HG03520 (cell line): ENCODE measurements at regions not wholly inside any gene's neighbourhood (a gene's known extent, or its start where the extent isn't known, plus 50 kb on each side); places are given as distances from the start of the nearest gene placed in this dataset.
"Not testable (repeated sequence)": the region's sequence is repeated elsewhere in the genome, so short reads cannot be mapped to it uniquely, and the experiment has no call there.

Experiments used
- ATAC-seq: cut with Tn5 transposase; IDR thresholded peaks from one replicate; pipeline ENCODE4 v1.9.1; 2021; ENCODE audit warnings: mild to moderate bottlenecking, moderate library complexity; ENCODE audit not compliant: unreplicated experiment

DNA sequence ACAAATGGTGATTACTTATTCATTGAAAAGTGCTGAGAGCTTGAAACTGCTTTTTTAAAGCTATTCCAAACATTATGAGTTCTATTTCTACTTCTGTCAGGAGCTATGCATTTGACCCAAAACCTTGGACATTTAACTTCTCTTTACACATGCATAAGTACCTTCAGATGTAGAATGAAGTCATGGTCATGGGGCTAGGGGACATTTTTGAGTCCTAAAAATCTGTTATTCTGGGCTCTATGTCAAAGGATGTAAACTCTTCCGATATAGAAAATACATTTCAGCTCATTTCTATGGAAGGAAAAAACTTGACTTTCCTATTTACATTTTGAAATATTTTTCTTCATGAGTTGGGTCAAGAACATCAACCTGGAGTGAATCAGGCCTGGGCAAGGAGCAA lies 179.5 kb upstream of the CXCL12 start:
- ATAC-seq, result no peak

DNA sequence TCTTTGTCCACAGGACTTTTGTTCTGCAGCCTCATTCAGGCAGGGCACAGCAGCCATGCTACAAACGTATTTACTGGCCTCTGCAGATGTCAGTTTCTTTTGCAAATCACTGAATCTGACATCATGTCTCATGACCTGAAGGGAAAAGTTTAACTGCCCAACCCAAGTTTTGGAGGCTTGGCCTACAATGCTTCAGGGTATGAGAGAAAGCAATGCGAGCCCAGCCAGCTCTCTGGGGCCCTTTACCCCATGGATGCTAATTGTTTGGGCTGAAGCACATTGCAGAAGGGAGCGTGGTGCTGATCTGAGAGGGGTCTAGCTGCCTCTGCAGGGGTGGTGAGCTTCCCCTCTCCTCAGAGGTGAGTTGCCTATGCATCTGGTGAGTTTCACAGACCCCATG lies 179.9 kb upstream of the CXCL12 start:
- ATAC-seq, result no peak

DNA sequence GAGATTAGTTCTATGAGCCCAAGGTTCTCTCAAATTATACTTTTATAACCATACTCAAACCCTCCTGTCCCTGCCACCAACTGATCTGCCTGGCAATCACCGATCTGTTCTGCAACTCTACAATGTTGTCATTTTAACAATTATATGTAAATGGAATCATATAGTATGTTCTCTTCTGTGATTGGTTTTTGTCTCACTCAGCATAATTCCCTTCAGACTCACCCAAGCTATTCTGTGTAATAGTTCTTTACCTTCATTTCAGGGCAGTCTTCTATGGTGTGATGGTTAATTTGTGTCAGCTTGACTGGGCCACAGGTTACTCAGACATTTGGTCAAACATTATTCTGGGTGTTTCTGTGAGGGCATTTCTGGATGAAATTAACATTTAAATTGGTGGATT lies 181.9 kb upstream of the CXCL12 start:
- no peak for ATAC-seq

DNA sequence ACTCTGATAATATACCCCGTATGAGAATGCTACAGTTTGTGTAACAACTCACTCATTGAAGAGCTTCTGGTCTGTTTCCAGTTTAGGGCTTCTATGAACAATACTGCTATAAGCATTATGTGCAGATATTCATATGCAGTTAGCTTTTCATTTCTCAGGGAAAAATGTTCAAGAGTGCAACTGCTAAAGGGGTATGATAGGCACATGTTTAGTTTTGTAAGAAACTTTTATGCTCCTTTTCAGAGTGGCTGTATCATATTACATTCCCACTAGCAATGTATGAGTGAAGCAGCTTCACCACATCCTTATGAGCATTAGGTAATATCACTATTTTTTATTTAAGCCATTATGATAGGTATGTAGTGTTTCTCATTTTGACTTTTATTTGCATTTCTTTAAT lies 182.6 kb upstream of the CXCL12 start:
- no peak for ATAC-seq

DNA sequence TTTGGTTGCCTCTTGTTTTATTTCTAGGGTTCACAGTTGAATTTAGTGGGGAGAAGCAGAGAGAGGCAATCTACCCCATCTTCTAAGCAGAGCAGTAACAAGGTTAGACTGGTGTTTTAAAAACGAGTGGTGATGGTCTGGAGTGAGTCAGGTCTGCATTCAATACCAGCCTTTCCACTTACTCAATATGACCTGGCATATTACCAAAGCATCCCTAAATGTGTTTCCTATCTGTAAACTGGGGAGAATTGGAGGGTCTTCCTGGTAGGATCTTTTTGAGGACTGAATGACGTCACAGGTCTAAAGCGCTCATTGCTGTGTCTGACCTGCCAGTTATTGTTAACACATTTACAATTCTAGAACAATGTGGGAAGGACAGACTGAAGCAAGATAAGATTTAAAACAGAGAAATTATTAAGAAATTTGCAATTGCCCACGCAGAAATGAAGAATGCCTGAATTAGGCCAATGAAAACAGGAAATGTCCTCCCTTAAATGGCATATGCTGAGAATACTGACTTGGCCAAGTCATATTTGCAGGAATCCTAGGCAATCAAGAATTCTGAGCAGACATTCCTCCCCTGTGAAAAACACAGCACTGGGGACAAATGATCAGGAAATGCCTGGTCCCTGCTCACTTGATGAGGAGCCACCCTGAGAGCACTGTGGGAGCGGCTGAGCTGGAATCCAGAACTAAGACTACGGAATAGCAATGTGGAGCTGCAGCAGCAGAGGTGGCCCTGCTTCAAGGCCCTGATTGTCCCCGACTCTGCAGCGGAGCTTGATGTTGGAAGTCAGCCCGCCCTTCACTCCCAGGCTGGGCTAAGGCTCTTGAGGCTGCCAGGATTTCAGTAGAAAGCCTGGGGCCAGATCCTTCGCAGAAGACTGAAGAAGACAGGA lies 184.5 kb upstream of the CXCL12 start:
- no peak for ATAC-seq

DNA sequence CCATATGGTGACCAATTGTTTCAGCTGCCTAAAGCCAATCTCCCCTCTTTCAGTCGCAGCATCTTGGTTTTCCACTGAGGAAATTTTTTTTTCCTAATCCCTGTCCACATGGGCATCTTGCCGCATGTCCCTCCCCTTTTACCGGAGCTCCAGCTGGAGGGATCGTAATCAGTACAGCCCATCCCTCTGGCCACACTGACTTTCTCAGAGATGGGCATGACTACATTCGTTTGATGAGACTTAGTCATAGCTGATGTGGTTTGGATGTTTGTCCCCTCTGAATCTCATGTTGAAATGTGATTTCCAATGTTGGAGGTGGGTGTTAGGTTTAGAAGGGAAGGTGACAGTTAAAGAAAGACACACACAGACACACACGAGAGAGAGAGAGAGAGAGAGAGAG lies 186.8 kb upstream of the CXCL12 start:
- ATAC-seq, result no peak

DNA sequence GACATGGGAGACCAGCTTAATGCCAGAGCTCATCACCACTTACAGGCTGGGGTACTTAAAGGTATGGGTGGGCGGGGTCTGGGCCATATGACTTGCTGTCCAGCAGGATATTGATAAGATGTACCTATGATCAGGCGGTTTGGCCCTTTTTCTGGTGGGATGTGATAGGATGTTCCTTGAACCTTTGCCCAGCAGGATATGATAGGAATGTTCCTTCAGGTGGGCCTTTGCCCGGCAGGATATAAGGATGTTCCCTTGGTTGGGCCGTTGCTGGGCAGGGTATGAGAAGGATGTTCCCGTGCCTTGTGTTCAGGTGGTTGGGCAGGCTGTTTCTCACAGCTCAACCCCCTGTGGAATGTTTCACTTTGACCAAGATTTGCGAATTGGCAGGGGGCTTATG lies 187.2 kb upstream of the CXCL12 start:
- ATAC-seq, result no peak

DNA sequence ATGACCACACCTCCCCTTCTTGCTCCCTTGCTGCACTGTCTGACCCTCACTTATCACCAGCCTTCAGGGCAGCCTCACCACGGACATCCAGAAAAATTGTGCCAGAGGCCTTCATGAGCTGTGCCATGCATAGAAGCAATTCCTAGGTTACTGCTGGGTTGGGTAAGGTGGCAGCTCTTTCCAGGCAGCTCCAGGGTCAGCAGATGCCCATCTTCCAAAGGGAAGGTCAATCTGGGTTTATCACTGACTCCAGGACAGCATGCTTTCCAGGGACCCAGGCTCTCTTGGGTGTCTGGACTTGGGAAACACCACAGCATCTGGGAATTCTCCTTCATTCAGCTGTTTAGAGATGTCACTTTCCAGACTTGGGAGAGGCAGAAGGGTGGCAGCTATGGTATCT lies 188.9 kb upstream of the CXCL12 start:
- ATAC-seq, result no peak

DNA sequence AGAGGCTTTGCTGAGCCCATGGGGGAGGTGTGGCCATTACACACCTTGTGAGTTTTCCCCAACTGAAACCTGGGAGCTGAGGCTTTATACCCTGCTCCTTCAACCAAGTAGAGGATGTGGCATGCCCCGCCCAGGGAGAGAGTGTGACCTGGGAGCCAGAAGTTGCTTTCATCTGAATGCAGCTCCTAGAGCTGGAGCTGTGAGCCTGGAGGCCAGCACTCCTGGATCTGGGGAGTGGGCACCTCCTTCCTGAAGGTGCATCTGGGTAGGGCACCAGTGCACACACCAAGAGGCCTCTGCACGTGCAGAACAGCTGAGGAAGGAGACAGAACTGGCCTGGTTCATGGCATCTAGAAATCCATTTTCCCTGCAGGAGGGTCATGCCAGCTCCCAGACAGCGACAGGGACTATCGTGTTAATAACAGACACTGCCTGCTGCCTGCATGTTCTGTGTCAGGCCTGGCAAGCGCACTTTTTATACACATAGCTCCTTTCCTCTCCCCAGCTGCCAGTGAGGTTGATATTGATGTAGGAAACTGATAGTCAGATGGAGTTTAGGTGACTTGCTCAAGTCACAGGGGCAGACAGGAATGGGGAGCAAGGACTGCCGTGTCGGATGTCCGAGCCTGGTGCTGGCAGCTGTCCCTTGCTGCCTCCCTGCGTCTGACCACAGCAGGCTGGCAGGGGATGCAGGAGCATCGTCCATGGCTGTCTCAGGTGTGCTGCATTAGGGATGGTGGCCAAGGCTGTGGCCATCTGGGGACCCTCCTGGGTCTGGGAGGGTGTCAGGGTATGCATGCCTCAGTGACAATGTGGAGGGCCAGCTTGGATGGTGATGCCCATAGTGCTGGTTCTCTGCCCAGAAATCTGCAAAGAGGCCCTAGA lies 189.9 kb upstream of the CXCL12 start:
- ATAC-seq, result no peak

DNA sequence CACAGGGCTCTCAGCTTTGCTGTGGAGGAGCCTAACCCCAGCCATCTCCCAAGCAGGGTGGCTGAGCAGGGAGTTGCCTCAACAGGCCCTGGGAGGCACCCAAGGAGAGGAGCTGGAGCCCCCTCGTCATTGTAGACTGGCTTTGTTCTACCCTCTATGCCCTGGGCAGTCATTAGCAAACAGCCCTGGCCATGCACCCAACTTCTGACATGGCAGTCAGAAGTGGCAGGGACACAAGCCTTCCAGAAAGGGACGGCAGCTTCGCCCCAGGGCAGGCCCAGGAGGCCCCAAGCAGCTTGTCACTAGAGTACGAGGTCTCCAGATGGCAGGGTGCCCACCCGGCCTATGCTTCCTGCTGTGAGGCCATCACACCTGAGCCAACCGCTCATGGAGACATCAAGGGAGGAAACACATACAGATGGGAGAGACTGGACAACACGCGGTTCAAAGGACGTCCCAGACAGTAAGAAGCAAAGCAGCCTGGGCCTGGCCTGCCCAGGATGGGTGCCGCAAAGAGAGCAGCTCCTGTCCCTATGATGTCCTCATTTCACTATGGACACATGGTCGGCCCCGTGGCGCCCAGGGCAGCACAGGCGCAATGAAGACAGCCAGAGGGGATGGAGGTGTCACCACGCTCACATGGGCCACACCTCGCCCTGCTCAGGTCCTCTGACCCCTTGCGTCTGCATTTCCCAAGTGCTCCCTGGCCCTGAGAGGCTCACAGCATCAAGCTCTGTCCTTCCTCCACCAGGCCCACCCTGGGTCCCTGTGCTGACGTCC lies 190.9 kb upstream of the CXCL12 start:
- ATAC-seq, result no peak

DNA sequence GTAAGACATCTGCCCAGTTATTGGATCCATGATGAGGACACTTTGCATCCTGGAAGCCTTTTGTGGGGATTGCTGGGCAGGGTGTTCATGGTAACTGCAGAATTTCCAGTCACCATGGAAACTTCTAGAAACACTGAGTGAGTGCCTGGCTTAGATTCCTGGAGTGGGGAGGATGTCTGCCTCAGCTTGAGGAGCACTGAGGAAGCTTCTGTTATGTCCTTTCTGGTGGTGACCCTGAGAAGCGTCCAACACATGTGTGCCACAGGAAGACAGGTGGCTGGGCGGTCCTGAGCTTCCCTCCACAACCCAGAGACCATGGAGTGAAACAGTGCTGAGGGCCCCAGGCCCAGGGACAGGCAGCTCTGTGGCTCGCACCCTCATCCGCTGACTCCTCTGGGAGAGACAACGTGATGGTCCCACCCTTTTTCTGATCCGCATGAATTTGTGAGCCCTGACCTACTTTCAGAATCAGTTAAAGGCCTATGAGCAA lies 191.8 kb upstream of the CXCL12 start:
- no peak for ATAC-seq

DNA sequence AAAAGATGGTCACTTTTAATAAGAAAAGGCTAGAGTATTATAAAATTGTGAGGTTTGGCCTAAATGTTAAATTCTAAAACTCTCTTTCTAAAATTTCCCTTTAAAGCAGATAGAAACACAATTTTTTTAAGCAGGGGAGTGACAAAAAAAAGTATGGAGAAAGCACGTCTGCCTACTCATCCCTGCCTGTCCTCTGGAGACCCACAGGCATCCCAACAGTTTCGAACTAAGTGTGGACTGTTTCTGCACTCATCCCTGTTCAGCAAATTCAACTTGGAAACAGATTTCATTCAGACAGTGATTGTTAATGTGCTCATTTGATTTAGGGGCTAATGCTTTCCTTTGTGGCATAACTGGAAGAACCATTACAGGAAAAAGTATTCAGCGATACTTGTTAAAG lies 192.6 kb upstream of the CXCL12 start:
- no peak for ATAC-seq

DNA sequence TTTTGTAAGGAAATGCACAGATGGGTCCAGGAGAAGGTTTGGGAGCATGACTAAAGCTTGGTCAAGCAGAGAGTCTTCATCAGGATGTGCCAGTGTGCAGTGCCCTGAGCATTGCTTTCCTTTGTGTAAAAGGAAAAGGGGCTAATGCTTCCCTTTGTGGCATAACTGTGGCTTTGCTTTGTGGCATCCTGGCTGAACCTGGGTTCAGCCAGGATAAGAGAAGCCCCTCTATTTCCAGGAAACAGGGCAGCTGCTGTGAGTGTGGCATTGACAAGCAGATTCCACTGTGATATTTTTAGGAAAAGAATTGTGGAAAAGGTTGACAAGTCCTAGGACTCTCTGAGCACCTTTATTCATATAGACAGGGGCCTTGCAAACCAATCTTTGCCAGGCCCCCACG lies 193.4 kb upstream of the CXCL12 start:
- no peak for ATAC-seq

DNA sequence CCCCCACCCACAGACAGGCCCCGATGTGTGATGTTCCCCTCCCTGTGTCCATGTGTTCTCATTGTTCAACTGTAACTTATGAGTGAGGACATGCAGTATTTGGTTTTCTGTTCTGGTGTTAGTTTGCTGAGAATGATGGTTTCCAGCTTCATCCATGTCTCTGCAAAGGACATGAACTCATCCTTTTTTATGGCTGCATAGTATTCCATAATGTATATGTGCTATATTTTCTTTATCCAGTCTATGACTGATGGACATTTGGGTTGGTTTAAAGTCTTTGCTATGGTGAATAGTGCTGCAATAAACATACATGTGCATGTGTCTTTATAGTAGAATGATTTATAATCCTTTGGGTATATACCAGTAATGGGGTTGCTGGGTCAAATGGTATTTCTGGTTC lies 194.1 kb upstream of the CXCL12 start:
- ATAC-seq, result not testable (repeated sequence)

DNA sequence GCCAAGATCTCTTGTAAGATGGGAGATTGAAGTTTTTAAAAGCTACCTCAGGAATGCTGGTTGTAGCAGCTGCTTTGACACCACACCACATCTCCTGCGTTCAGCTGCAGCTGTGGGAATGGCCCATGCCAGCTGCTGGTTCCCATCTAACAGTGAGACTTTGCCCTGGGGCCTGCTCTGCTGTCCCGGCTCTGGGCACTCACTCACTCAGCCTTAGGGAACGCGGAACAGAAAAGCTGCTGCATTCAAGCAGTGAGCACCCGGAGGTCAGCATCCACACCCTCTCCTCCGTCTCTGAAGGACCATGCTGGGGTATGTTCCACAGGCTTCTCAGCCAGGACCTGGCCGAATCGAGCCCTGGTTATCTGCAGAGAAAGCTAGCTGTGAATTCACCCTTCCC lies 197.1 kb upstream of the CXCL12 start:
- no peak for ATAC-seq

DNA sequence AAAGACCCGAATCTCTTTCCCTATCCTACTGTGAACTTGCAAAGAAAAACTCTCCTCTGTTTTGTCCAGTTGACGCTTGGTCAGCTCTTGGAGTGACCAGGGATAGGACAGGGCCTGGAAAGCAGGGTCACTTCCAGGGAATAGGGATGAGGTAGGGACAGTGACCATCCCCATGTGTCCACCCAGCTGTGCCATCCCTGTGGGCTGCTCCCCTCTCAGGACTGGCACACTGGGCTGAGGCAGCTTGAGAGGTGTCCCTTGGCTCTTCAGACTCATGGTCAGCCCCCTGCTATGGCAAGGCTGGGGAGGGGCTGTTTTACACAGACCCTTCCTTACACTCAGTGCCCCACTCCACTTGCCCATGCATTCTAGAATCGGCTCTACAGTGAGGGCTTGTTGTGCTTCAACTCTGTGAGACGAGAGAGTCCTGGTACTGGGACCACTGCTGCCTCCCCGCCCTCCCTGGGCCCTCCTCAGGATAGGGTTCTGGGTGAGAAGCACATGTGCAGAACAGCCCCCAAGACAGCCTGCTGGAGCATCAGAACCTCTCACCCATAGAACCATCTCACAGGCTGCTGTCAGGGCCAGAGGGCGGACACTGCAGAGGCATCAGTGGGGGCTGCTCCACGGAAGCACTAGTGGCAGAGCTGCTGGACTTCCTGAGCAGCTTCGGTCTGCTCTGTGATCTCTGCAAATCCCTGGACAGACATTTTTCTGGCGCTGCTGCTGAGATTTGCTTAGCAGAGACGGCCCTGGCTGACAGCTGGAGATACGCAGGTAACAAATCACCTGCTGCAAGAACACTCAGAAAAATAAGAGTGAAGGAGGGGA lies 202.8 kb upstream of the CXCL12 start:
- ATAC-seq, result no peak

DNA sequence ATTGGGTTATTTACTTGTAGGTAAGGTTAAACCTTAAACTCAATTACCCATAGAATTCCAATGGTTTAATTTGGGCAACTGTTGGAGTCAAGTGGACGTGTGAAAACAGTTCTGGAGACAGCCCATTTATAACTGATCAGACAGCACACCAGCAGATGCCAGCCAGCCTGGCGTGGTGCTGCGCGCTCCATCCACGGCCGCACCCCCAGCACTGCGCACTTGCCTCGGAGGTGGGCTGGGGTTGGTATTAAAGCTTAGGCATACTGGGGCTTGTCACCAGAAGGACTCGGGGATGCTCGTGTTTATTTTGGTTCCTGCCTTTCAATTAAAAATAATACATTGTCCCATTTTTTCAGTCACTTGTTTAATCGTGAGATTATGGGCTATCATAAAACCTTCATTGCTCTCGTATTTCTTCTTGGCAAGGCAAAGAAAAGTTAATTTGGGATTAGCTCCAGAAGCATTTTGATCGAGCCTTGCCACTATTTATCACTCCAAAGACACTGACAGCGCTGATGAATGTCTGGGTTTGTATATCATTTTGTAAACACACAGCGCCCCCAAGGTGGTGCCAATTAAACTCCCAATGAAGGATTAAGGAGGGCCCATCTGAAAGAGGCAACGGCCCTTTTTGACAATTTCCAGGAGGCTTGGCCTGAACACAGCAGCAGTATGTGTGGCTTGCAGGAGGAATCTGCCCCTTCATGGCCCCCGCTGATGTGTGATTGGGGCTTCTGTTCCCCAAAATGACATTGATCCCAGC lies 204.5 kb upstream of the CXCL12 start:
- ATAC-seq, result no peak

DNA sequence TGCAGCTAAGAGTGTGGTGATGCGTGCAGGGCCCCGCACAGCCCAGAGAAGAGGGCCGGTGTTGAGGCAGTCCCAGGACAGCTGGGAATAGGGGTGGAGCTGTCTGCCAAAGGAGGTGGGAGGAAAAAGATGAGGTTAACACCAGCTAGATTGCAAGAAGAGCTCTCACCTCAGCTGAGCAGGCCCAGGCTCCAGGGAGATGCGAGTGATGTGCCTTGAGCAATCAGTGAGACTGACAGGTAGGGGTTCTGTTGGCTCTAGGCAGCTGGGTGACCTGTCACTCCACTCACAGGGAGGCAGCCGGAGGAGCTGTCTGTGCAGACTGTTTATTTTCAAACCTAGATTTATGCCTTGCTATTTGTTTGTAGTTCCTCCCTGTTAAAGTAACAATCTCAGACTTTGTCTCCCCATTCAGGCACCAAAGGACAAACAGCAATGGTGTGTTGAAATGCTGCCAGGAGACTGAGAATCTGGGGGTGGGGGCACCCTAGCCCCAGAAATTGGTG lies 205.1 kb upstream of the CXCL12 start:
- ATAC-seq, result no peak

DNA sequence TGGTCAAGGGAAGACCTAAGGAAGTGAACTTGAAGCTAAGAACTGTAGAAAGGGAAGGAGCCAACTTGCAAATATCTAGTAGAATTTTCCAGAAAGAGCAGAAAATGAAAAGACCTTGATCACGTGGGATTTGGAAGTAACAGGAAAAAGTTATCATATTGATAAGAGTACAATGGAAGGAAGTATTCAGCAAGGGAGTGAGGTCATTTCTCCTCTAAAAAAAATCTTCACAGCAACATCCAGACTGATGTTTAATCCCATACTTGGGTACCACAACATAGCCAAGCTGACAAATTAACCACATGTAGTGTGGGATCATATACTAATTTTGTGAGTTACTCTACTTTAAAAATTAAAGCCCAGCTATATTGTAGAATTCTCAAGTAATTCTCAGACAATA lies 207.0 kb upstream of the CXCL12 start:
- no peak for ATAC-seq
